GM12891 (cell line): ENCODE measurements at regions not wholly inside any gene's neighbourhood (a gene's known extent, or its start where the extent isn't known, plus 50 kb on each side); places are given as distances from the start of the nearest gene placed in this dataset.

Experiments used
- POU2F2 ChIP-seq: IDR thresholded peaks from 2 replicates; pipeline ENCODE4 v1.6.1; 2011; ENCODE audit warnings: low read depth, mild to moderate bottlenecking, control low read depth, low read length, moderate library complexity
- TAF1 ChIP-seq: IDR thresholded peaks from 2 replicates; pipeline ENCODE4 v1.6.1; 2011; ENCODE audit warnings: low read depth, low read length, control low read depth

- no peak for TF ChIP-seq POU2F2
- TF ChIP-seq TAF1: no peak
These were observed 1450.2 kb downstream of the HACE1 start for GRCh38 chr6:103409475-103409874.
